B cell (primary cell): ENCODE measurements at regions not wholly inside any gene's neighbourhood (a gene's known extent, or its start where the extent isn't known, plus 50 kb on each side); places are given as distances from the start of the nearest gene placed in this dataset.

Experiments used
- CTCF ChIP-seq: fragments of 200-600 bp; IDR thresholded peaks from one replicate; pipeline ENCODE4 v1.8.0; 2022; ENCODE audit warnings: antibody characterized with exemption, mild to moderate bottlenecking
- EZH2 ChIP-seq: IDR thresholded peaks from 2 replicates; pipeline ENCODE4 v1.6.1; 2012; ENCODE audit warnings: borderline replicate concordance, low read depth, mild to moderate bottlenecking, moderate library complexity, low read length; ENCODE audit not compliant: insufficient read depth, poor library complexity, severe bottlenecking

GRCh38 chr15:92290359-92290992 is 103.2 kb upstream of the ST8SIA2 start:
- TF ChIP-seq CTCF (no peak), EZH2 (no peak)
